K562 (cell line): ENCODE measurements at regions not wholly inside any gene's neighbourhood (a gene's known extent, or its start where the extent isn't known, plus 50 kb on each side); places are given as distances from the start of the nearest gene placed in this dataset.

Experiments
- ATAC-seq: fragments of 200-7000 bp; cut with Tn5 transposase; 3 replicates; pipeline ENCODE4 v1.9.1; 2020; ENCODE audit warnings: moderate library complexity
- BruUV-seq: library from RNA; stranded (reverse); fragments of 400-500 nt; replicated peaks from 2 replicates; lab custom pipeline; 2021; lab: Mats Ljungman, UMichigan
- CTCF ChIA-PET: fragments of 300-600 bp; formaldehyde crosslinking; extraction: SDS; loops from one replicate; lab custom pipeline; 2021; ENCODE audit warnings: low intra/inter-chr PET ratio; lab: Yijun Ruan, JAX
- POLR2A ChIA-PET: fragments of 300-600, 350-650 bp; sonication (Branson Sonifier 250); formaldehyde crosslinking; extraction: SDS; loops from one replicate; lab custom pipeline; 2021; ENCODE audit warnings: antibody characterized with exemption, inconsistent platforms; lab: Yijun Ruan, JAX
- DNase-seq, 4 experiments: peaks; one replicate each; pipeline versions ENCODE4 v3.0.0 to v3.0.0-alpha.2; 2011 to 2018; ENCODE audit warnings: low spot score in 3 of 4, mixed read lengths in 3 of 4; ENCODE audit errors: extremely low read depth in 1 of 4
- FAIRE-seq: peaks from 2 replicates; lab custom pipeline; 2011; peaks lifted over from hg19 to GRCh38; lab: Jason Lieb, UNC
- H2AFZ ChIP-seq: 2 replicates; pipeline ENCODE4 v1.6.0; 2011; ENCODE audit warnings: low read depth, low read length, control low read depth, inconsistent platforms
- H3K27ac ChIP-seq: fragments of 200-600 bp; 3 replicates; pipeline ENCODE4 v1.8.0; 2011; ENCODE audit warnings: low read depth, mild to moderate bottlenecking, control low read depth, inconsistent platforms, low read length, moderate library complexity, mixed read lengths; ENCODE audit errors: extremely low read depth
- H3K27me3 ChIP-seq, 2 experiments: fragments of 300-600 bp in 1 of 2; 2 replicates in 1 of 2; 3 replicates in 1 of 2; pipeline versions ENCODE4 v1.6.0 to v1.8.0; 2011; ENCODE audit warnings: inconsistent platforms in 2 of 2, low read length in 2 of 2, mild to moderate bottlenecking in 1 of 2, mixed read lengths in 1 of 2, moderate library complexity in 1 of 2; ENCODE audit not compliant: control insufficient read depth in 2 of 2, insufficient read depth in 2 of 2
- H3K36me3 ChIP-seq: fragments of 300-600 bp; 3 replicates; pipeline ENCODE4 v1.8.0; 2011; ENCODE audit warnings: mild to moderate bottlenecking, low read length, inconsistent platforms; ENCODE audit not compliant: control insufficient read depth, insufficient read depth
- H3K4me1 ChIP-seq, 2 experiments: fragments of 200-600 bp in 1 of 2; replicated peaks in 1 of 2; 2 replicates in 1 of 2; 3 replicates in 1 of 2; pipeline versions ENCODE4 v1.5.1 to v1.8.0; 2011; ENCODE audit warnings: inconsistent platforms in 2 of 2, low read length in 2 of 2, mild to moderate bottlenecking in 1 of 2, mixed read lengths in 1 of 2, moderate library complexity in 1 of 2; ENCODE audit not compliant: control insufficient read depth in 2 of 2, insufficient read depth in 2 of 2
- H3K4me2 ChIP-seq: 2 replicates; pipeline ENCODE4 v1.6.1; 2011; ENCODE audit warnings: low read length, control low read depth, inconsistent platforms, mixed read lengths; ENCODE audit not compliant: insufficient read depth
- H3K4me3 ChIP-seq: fragments of 200-600 bp; sonication (generic), shearing (Covaris generic); 2 replicates; pipeline ENCODE4 v1.5.1; 2016; ENCODE audit warnings: control low read depth, inconsistent platforms
- H3K79me2 ChIP-seq: fragments of 200-600 bp; 3 replicates; pipeline ENCODE4 v1.8.0; 2011; ENCODE audit warnings: low read length, inconsistent platforms; ENCODE audit not compliant: control insufficient read depth, insufficient read depth
- H3K9ac ChIP-seq, 2 experiments: 2 replicates each; pipeline versions ENCODE4 v1.6.0 to v1.6.1; 2011; ENCODE audit warnings: low read depth in 2 of 2, low read length in 2 of 2, control low read depth in 1 of 2, inconsistent platforms in 1 of 2, mild to moderate bottlenecking in 1 of 2, mixed read lengths in 1 of 2; ENCODE audit not compliant: insufficient read depth in 1 of 2
- H3K9me1 ChIP-seq: one replicate; pipeline ENCODE4 v1.6.0; 2011; ENCODE audit warnings: inconsistent platforms, mild to moderate bottlenecking, low read length, moderate library complexity; ENCODE audit not compliant: control insufficient read depth, insufficient read depth
- H3K9me3 ChIP-seq: replicated peaks from 2 replicates; pipeline ENCODE4 v1.5.1; 2011; ENCODE audit warnings: low read depth, low read length, inconsistent platforms; ENCODE audit not compliant: control insufficient read depth, insufficient read depth
- H4K20me1 ChIP-seq: replicated peaks from 2 replicates; pipeline ENCODE4 v1.6.1; 2011; ENCODE audit warnings: low read length, inconsistent platforms, mixed read lengths; ENCODE audit not compliant: control insufficient read depth, insufficient read depth
- ARID4B ChIP-seq: sonication (generic); formaldehyde crosslinking; IDR thresholded peaks from 2 replicates; pipeline ENCODE4 v1.8.0; 2022; ENCODE audit warnings: mild to moderate bottlenecking, missing genetic modification reagents
- ATF6 ChIP-seq: sonication (generic); formaldehyde crosslinking; IDR thresholded peaks from 2 replicates; pipeline ENCODE4 v1.4.0; 2020; ENCODE audit warnings: mild to moderate bottlenecking, missing genetic modification reagents
- CC2D1A ChIP-seq: fragments of 450-650 bp; IDR thresholded peaks from 2 replicates; pipeline ENCODE4 v1.6.1; 2017; ENCODE audit warnings: mild to moderate bottlenecking
- CREM ChIP-seq: IDR thresholded peaks from 2 replicates; pipeline ENCODE4 v1.6.1; 2014; ENCODE audit warnings: antibody characterized with exemption, low read depth
- GTF3C2 ChIP-seq: IDR thresholded peaks from 3 replicates; pipeline ENCODE4 v1.6.1; 2011; ENCODE audit warnings: borderline replicate concordance, mild to moderate bottlenecking, moderate library complexity; ENCODE audit not compliant: insufficient read length; ENCODE audit errors: extremely low read depth
- HINFP ChIP-seq: fragments of 450-650 bp; conservative IDR thresholded peaks from 2 replicates; pipeline ENCODE4 v1.6.1; 2016; ENCODE audit warnings: missing genetic modification characterization, low read depth, mild to moderate bottlenecking, control low read depth, missing compliant biosample characterization
- JUND ChIP-seq, 2 experiments: IDR thresholded peaks; 2 replicates in 1 of 2; 3 replicates in 1 of 2; pipeline ENCODE4 v1.6.1; 2011; ENCODE audit warnings: borderline replicate concordance in 2 of 2, low read depth in 2 of 2, low read length in 2 of 2, improper control_type of control experiment in 1 of 2, missing biosample characterization in 1 of 2, missing genetic modification characterization in 1 of 2, missing genetic modification reagents in 1 of 2
- RUNX1 ChIP-seq: sonication (generic); IDR thresholded peaks from 2 replicates; pipeline ENCODE4 v1.6.1; 2016; ENCODE audit warnings: antibody characterized with exemption, low read depth
- ZNF655 ChIP-seq: fragments of 250-450 bp; sonication (Bioruptor Pico); IDR thresholded peaks from 2 replicates; pipeline ENCODE4 v1.5.0; 2021
- WGBS: fragments of 100-300 bp; shearing (Covaris generic); methylation state at CpG from one replicate; pipeline ENCODE4 v1.1.6; 2016; ENCODE audit warnings: low coverage, mixed read lengths; ENCODE audit not compliant: insufficient coverage; ENCODE audit errors: missing lambda C conversion rate; 5-methylcytosine and 5-hydroxymethylcytosine counted together
- in situ Hi-C: fragments of 300-500 bp; cut with MboI; formaldehyde crosslinking; loops from 4 replicates; pipeline ENCODE4 v1.15.0; 2018; ENCODE audit warnings: inconsistent platforms, mixed read lengths
- intact Hi-C: fragments of 100-400 bp; cut with micrococcal nuclease; formaldehyde crosslinking; loops from 2 replicates; pipeline ENCODE4 v1.14.2; 2022

GRCh38 chr4:14646831-14647230 lies 355.4 kb upstream of the CPEB2 start:
- Histone ChIP-seq H3K4me3 (no peak overlapping the region), H3K4me2 (no peak overlapping the region), H3K9ac (no peak overlapping the region), H2AFZ (no peak overlapping the region), H3K27ac (no peak overlapping the region), H3K79me2 (no peaks in the 10 kb centered on the region), H3K9me3 (no peaks in the 10 kb centered on the region), H3K27me3 (no peaks in the 10 kb centered on the region), H4K20me1 (no peaks in the 10 kb centered on the region), H3K9me1 (no peaks in the 10 kb centered on the region), H3K4me1 (no peaks in the 10 kb centered on the region), H3K36me3 (no peaks in the 10 kb centered on the region)
- 0% methylated on average over 1 of the region's 1 CpG for WGBS
- in situ Hi-C loops (no loop called here), intact Hi-C loops (no loop called here)
- CTCF ChIA-PET, result no interaction called here
- POLR2A ChIA-PET, result no interaction called here
- DNase-seq, result no peak
- no peak for FAIRE-seq
- no TSS peak for BruUV-seq
- ATAC-seq, result no peak
- TF ChIP-seq ARID4B (CRISPR knock-in tag), result no peak
- no peak for TF ChIP-seq RUNX1
- TF ChIP-seq ZNF655 (CRISPR knock-in tag), result no peak
- no peak for TF ChIP-seq CC2D1A
- TF ChIP-seq GTF3C2, result no peak
- no peak for TF ChIP-seq CREM
- no peak for TF ChIP-seq HINFP
- TF ChIP-seq JUND (IDR thresholded peaks at IDR 0.05; ENCODE audit: borderline replicate concordance, low read depth, low read length), result no peak
- TF ChIP-seq JUND (tag; IDR thresholded peaks at IDR 0.05; ENCODE audit: borderline replicate concordance, low read depth, low read length), result no peak
- TF ChIP-seq ATF6 (CRISPR knock-in tag), result no peak
